LNCaP clone FGC (cell line): ENCODE measurements at regions not wholly inside any gene's neighbourhood (a gene's known extent, or its start where the extent isn't known, plus 50 kb on each side); places are given as distances from the start of the nearest gene placed in this dataset.

Experiments used
- DNase-seq: peaks from one replicate; pipeline ENCODE4 v3.0.0-alpha.2; 2011; ENCODE audit warnings: low read depth
- H3K4me3 ChIP-seq: 2 replicates; pipeline ENCODE4 v1.5.1; 2011; ENCODE audit warnings: mild to moderate bottlenecking, low read depth, low read length, control low read depth
- CTCF ChIP-seq: IDR thresholded peaks from 2 replicates; pipeline ENCODE4 v1.5.1; 2012; ENCODE audit warnings: mild to moderate bottlenecking; ENCODE audit not compliant: control insufficient read depth, insufficient read depth; ENCODE audit errors: extremely low read depth

GRCh38 chr12:19896534-19896933 lies 457.2 kb downstream of the AEBP2 start:
- DNase-seq, result no peak
- no peak for TF ChIP-seq CTCF
- H3K4me3 ChIP-seq, result no peak overlapping the region

GRCh38 chr12:19897900-19898408 lies 458.7 kb downstream of the AEBP2 start:
- no peak for TF ChIP-seq CTCF
- no peak overlapping the region for H3K4me3 ChIP-seq
- DNase-seq, result no peak

- DNase-seq, result no peak
- H3K4me3 ChIP-seq, result no peak overlapping the region
- TF ChIP-seq CTCF, result no peak
These were observed 462.5 kb downstream of the AEBP2 start for GRCh38 chr12:19901841-19902240.

GRCh38 chr12:19904819-19905218 lies 463.5 kb upstream of the PDE3A start:
- no peak overlapping the region for H3K4me3 ChIP-seq
- TF ChIP-seq CTCF, result no peak
- no peak for DNase-seq

GRCh38 chr12:19908830-19909229 lies 459.5 kb upstream of the PDE3A start:
- no peak overlapping the region for H3K4me3 ChIP-seq
- TF ChIP-seq CTCF, result no peak
- no peak for DNase-seq

GRCh38 chr12:19909418-19909817 lies 458.9 kb upstream of the PDE3A start:
- DNase-seq, result no peak
- H3K4me3 ChIP-seq, result no peak overlapping the region
- TF ChIP-seq CTCF, result no peak

GRCh38 chr12:19910681-19911080 lies 457.7 kb upstream of the PDE3A start:
- no peak overlapping the region for H3K4me3 ChIP-seq
- DNase-seq, result no peak
- TF ChIP-seq CTCF, result no peak
